Endodermal cell (in vitro differentiated cells): ENCODE measurements at regions not wholly inside any gene's neighbourhood (a gene's known extent, or its start where the extent isn't known, plus 50 kb on each side); places are given as distances from the start of the nearest gene placed in this dataset.

Source experiments
- DNase-seq: peaks from one replicate; pipeline ENCODE4 v3.0.0-alpha.2; 2017
- H3K27ac ChIP-seq: 2 replicates; pipeline ENCODE4 v1.5.1; 2013; ENCODE audit warnings: mild to moderate bottlenecking, low read depth, low read length, moderate library complexity
- H3K27me3 ChIP-seq: 2 replicates; pipeline ENCODE4 v1.6.1; 2013; ENCODE audit warnings: mild to moderate bottlenecking, low read length, moderate library complexity; ENCODE audit not compliant: insufficient read depth, control insufficient read depth, poor library complexity, severe bottlenecking
- H3K36me3 ChIP-seq: 2 replicates; pipeline ENCODE4 v1.7.0; 2013; ENCODE audit warnings: mild to moderate bottlenecking, low read length, moderate library complexity; ENCODE audit not compliant: control insufficient read depth, insufficient read depth
- H3K4me1 ChIP-seq: one replicate; pipeline ENCODE4 v1.7.0; 2013; ENCODE audit warnings: low read length; ENCODE audit not compliant: control insufficient read depth, insufficient read depth
- H3K4me3 ChIP-seq: 2 replicates; pipeline ENCODE4 v1.5.1; 2013; ENCODE audit warnings: mild to moderate bottlenecking, low read length, moderate library complexity
- H3K9ac ChIP-seq: 2 replicates; pipeline ENCODE4 v1.6.1; 2013; ENCODE audit warnings: mild to moderate bottlenecking, low read length, moderate library complexity; ENCODE audit not compliant: poor library complexity, severe bottlenecking; ENCODE audit errors: extremely low read depth
- H3K9me3 ChIP-seq: 2 replicates; pipeline ENCODE4 v1.6.1; 2013; ENCODE audit warnings: mild to moderate bottlenecking, low read length, moderate library complexity; ENCODE audit not compliant: control insufficient read depth
- H3K27ac Mint-ChIP-seq: 2 replicates; pipeline ENCODE4 v1.8.0; 2020; ENCODE audit warnings: mixed read lengths
- H3K27me3 Mint-ChIP-seq: 2 replicates; pipeline ENCODE4 v1.8.0; 2021; ENCODE audit warnings: mild to moderate bottlenecking, mixed read lengths; ENCODE audit not compliant: insufficient read depth
- H3K36me3 Mint-ChIP-seq: 2 replicates; pipeline ENCODE4 v1.8.0; 2020; ENCODE audit warnings: low read depth, mixed read lengths
- H3K4me1 Mint-ChIP-seq: 2 replicates; pipeline ENCODE4 v1.8.0; 2020; ENCODE audit warnings: mixed read lengths
- H3K4me3 Mint-ChIP-seq: 2 replicates; pipeline ENCODE4 v1.8.0; 2020; ENCODE audit warnings: mild to moderate bottlenecking, moderate library complexity, mixed read lengths
- H3K9me3 Mint-ChIP-seq: 2 replicates; pipeline ENCODE4 v1.8.0; 2020; ENCODE audit warnings: mild to moderate bottlenecking, mixed read lengths
- CTCF ChIP-seq: fragments of 200-600 bp; sonication (generic); conservative IDR thresholded peaks from 2 replicates; pipeline ENCODE4 v1.5.0; 2021; ENCODE audit warnings: antibody characterized with exemption, mild to moderate bottlenecking
- WGBS, 2 experiments: methylation state at CpG; one replicate each; pipeline versions ENCODE4 v1.1.5 to v1.1.7; 2013; ENCODE audit warnings: missing lambda C conversion rate in 2 of 2, mixed read lengths in 1 of 2; ENCODE audit not compliant: insufficient coverage in 1 of 2, insufficient read length in 1 of 2; 5-methylcytosine and 5-hydroxymethylcytosine counted together

GRCh38 chr9:106557996-106558667 lies 304.8 kb upstream of the ZNF462 start:
- H3K9me3 ChIP-seq = peaks cover 11% of the 10 kb centered on the region

GRCh38 chr9:106560540-106560939 lies 302.4 kb upstream of the ZNF462 start:
- 83 to 100% methylated on average over 1 of the region's 1 CpG for WGBS, 2 experiments

More at GRCh38 chr9:106557996-106558667, 304.8 kb upstream of the ZNF462 start:
- H3K27me3 ChIP-seq = no peaks in the 10 kb centered on the region
- Mint-ChIP-seq H3K36me3 (no peaks in the 10 kb centered on the region), H3K9me3 (peaks cover 6% of the 10 kb centered on the region), H3K27ac (no peak overlapping the region), H3K27me3 (no peaks in the 10 kb centered on the region), H3K4me3 (no peak overlapping the region), H3K4me1 (peaks cover 3% of the 10 kb centered on the region)
- H3K36me3 ChIP-seq = no peaks in the 10 kb centered on the region
- no peak overlapping the region for H3K9ac ChIP-seq
- DNase-seq = peak; percentile 42
- no peak overlapping the region for H3K4me3 ChIP-seq
- H3K4me1 ChIP-seq = no peaks in the 10 kb centered on the region
- WGBS, 2 experiments = 90 to 91% methylated on average over 7 to 11 of the region's 11 CpGs
- H3K27ac ChIP-seq = no peak overlapping the region
- TF ChIP-seq CTCF = no peak

GRCh38 chr9:106575823-106576222 lies 287.1 kb upstream of the ZNF462 start:
- TF ChIP-seq CTCF = no peak
- H3K4me1 Mint-ChIP-seq = no peaks in the 10 kb centered on the region
- Histone ChIP-seq H3K27me3 (no peaks in the 10 kb centered on the region), H3K9me3 (no peaks in the 10 kb centered on the region), H3K4me1 (no peaks in the 10 kb centered on the region), H3K36me3 (no peaks in the 10 kb centered on the region), H3K9ac (no peak overlapping the region), H3K4me3 (no peak overlapping the region), H3K27ac (peak overlapping the region; percentile 92)
- no peak for DNase-seq
- H3K4me3 Mint-ChIP-seq = no peak overlapping the region
- no peak overlapping the region for H3K27ac Mint-ChIP-seq
- no peaks in the 10 kb centered on the region for H3K36me3 Mint-ChIP-seq
- H3K27me3 Mint-ChIP-seq = no peaks in the 10 kb centered on the region
- 60 to 92% methylated on average over 3 to 5 of the region's 5 CpGs for WGBS, 2 experiments
- H3K9me3 Mint-ChIP-seq = peaks cover under 1% of the 10 kb centered on the region

More at GRCh38 chr9:106560540-106560939, 302.4 kb upstream of the ZNF462 start:
- Histone ChIP-seq H3K27ac (no peak overlapping the region), H3K4me3 (no peak overlapping the region), H3K27me3 (no peaks in the 10 kb centered on the region), H3K9me3 (peaks cover under 1% of the 10 kb centered on the region), H3K9ac (no peak overlapping the region), H3K36me3 (no peaks in the 10 kb centered on the region), H3K4me1 (no peaks in the 10 kb centered on the region)
- no peaks in the 10 kb centered on the region for H3K27me3 Mint-ChIP-seq
- H3K36me3 Mint-ChIP-seq = no peaks in the 10 kb centered on the region
- peaks cover 3% of the 10 kb centered on the region for H3K4me1 Mint-ChIP-seq
- DNase-seq = no peak
- TF ChIP-seq CTCF = peak; percentile 68
- no peak overlapping the region for H3K27ac Mint-ChIP-seq
- H3K9me3 Mint-ChIP-seq = no peaks in the 10 kb centered on the region
- H3K4me3 Mint-ChIP-seq = no peak overlapping the region
